SK-N-MC (cell line): ENCODE measurements at regions not wholly inside any gene's neighbourhood (a gene's known extent, or its start where the extent isn't known, plus 50 kb on each side); places are given as distances from the start of the nearest gene placed in this dataset.

Experiments used
- DNase-seq: peaks from one replicate; pipeline ENCODE4 v3.0.0-alpha.2; 2011; ENCODE audit warnings: low read depth, low spot score
- H3K27ac ChIP-seq: fragments of 200-600 bp; sonication (generic); 2 replicates; pipeline ENCODE4 v1.5.1; 2016; ENCODE audit warnings: mixed run types
- H3K36me3 ChIP-seq: fragments of 200-600 bp; sonication (generic); 2 replicates; pipeline ENCODE4 v1.6.1; 2017; ENCODE audit warnings: antibody characterized with exemption, low read length, mixed read lengths; ENCODE audit not compliant: insufficient read depth
- H3K4me3 ChIP-seq: fragments of 200-600 bp; sonication (generic); 2 replicates; pipeline ENCODE4 v1.5.1; 2016
- H3K9ac ChIP-seq: fragments of 200-600 bp; sonication (generic); 2 replicates; pipeline ENCODE4 v1.8.0; 2017; ENCODE audit warnings: mixed run types, mixed read lengths; ENCODE audit not compliant: insufficient read length
- H3K9me3 ChIP-seq: fragments of 200-600 bp; sonication (generic); 2 replicates; pipeline ENCODE4 v1.6.1; 2017; ENCODE audit warnings: low read depth, mild to moderate bottlenecking, antibody characterized with exemption, low read length, moderate library complexity, mixed read lengths
- EZH2 ChIP-seq: fragments of 200-600 bp; sonication (generic); IDR thresholded peaks from one replicate; pipeline ENCODE4 v1.6.1; 2017; ENCODE audit warnings: antibody characterized with exemption
- FOXP2 ChIP-seq: optimal IDR thresholded peaks from 2 replicates; pipeline ENCODE3; 2011; ENCODE audit warnings: mild to moderate bottlenecking, moderate library complexity; ENCODE audit not compliant: insufficient read depth; ENCODE audit errors: extremely low read length, control extremely low read depth
- POLR2AphosphoS5 ChIP-seq: IDR thresholded peaks from 2 replicates; pipeline ENCODE4 v1.6.1; 2012; ENCODE audit warnings: mild to moderate bottlenecking, low read depth, low read length, borderline replicate concordance

- no peak for DNase-seq
- H3K4me3 ChIP-seq = no peak overlapping the region
- no peak for TF ChIP-seq POLR2AphosphoS5
- TF ChIP-seq EZH2 = no peak
- no peak for TF ChIP-seq FOXP2
- H3K36me3 ChIP-seq = no peaks in the 10 kb centered on the region
- no peak overlapping the region for H3K9ac ChIP-seq
- no peak overlapping the region for H3K27ac ChIP-seq
- H3K9me3 ChIP-seq = no peaks in the 10 kb centered on the region
Observed at GRCh38 chr15:69505956-69506556, 53.4 kb downstream of the RPLP1 start.

- no peak for TF ChIP-seq FOXP2
- TF ChIP-seq EZH2 = no peak
- no peak for TF ChIP-seq POLR2AphosphoS5
- Histone ChIP-seq H3K9me3 (no peaks in the 10 kb centered on the region), H3K36me3 (no peaks in the 10 kb centered on the region), H3K4me3 (no peak overlapping the region), H3K9ac (no peak overlapping the region), H3K27ac (no peak overlapping the region)
- no peak for DNase-seq
Observed at GRCh38 chr15:69508659-69509058, 56.0 kb downstream of the RPLP1 start.

- Histone ChIP-seq H3K36me3 (no peaks in the 10 kb centered on the region), H3K9me3 (no peaks in the 10 kb centered on the region), H3K4me3 (no peak overlapping the region), H3K9ac (no peak overlapping the region), H3K27ac (no peak overlapping the region)
- TF ChIP-seq EZH2 = no peak
- no peak for TF ChIP-seq FOXP2
- no peak for TF ChIP-seq POLR2AphosphoS5
- DNase-seq = no peak
Observed at GRCh38 chr15:69509131-69509530, 56.5 kb downstream of the RPLP1 start.

- Histone ChIP-seq H3K9ac (no peak overlapping the region), H3K4me3 (no peak overlapping the region), H3K9me3 (no peaks in the 10 kb centered on the region), H3K36me3 (no peaks in the 10 kb centered on the region), H3K27ac (no peak overlapping the region)
- TF ChIP-seq POLR2AphosphoS5 = no peak
- TF ChIP-seq FOXP2 = no peak
- DNase-seq = no peak
Observed at GRCh38 chr15:69510556-69510955, 57.9 kb downstream of the RPLP1 start.

- DNase-seq = no peak
- no peak overlapping the region for H3K4me3 ChIP-seq
- TF ChIP-seq FOXP2 (no peak), POLR2AphosphoS5 (no peak)
- H3K27ac ChIP-seq = no peak overlapping the region
- H3K36me3 ChIP-seq = no peaks in the 10 kb centered on the region
- H3K9ac ChIP-seq = no peak overlapping the region
- no peaks in the 10 kb centered on the region for H3K9me3 ChIP-seq
Observed at GRCh38 chr15:69511015-69511414, 58.4 kb downstream of the RPLP1 start.

GRCh38 chr15:69511716-69512340 is 59.2 kb downstream of the RPLP1 start:
- no peak overlapping the region for H3K4me3 ChIP-seq
- H3K9ac ChIP-seq = no peak overlapping the region
- no peaks in the 10 kb centered on the region for H3K36me3 ChIP-seq
- no peak overlapping the region for H3K27ac ChIP-seq
- no peak for DNase-seq
- H3K9me3 ChIP-seq = no peaks in the 10 kb centered on the region
- TF ChIP-seq FOXP2 (no peak), POLR2AphosphoS5 (no peak), EZH2 (no peak)

GRCh38 chr15:69513450-69513960 is 60.9 kb downstream of the RPLP1 start:
- H3K36me3 ChIP-seq = no peaks in the 10 kb centered on the region
- no peak for DNase-seq
- TF ChIP-seq EZH2 (no peak), FOXP2 (no peak), POLR2AphosphoS5 (no peak)
- H3K9ac ChIP-seq = no peak overlapping the region
- no peaks in the 10 kb centered on the region for H3K9me3 ChIP-seq
- H3K27ac ChIP-seq = no peak overlapping the region
- H3K4me3 ChIP-seq = no peak overlapping the region

GRCh38 chr15:69513986-69514385 is 61.4 kb downstream of the RPLP1 start:
- H3K9ac ChIP-seq = no peak overlapping the region
- no peak overlapping the region for H3K27ac ChIP-seq
- DNase-seq = no peak
- no peaks in the 10 kb centered on the region for H3K36me3 ChIP-seq
- H3K4me3 ChIP-seq = no peak overlapping the region
- H3K9me3 ChIP-seq = no peaks in the 10 kb centered on the region
- TF ChIP-seq EZH2 = no peak
- no peak for TF ChIP-seq POLR2AphosphoS5
- TF ChIP-seq FOXP2 = no peak
